Aorta (tissue), 5 donors: ENCODE measurements at regions not wholly inside any gene's neighbourhood (a gene's known extent, or its start where the extent isn't known, plus 50 kb on each side); places are given as distances from the start of the nearest gene placed in this dataset.

ENCODE experiments used
- ATAC-seq: fragments of 200-7000 bp; cut with Tn5 transposase; one replicate; pipeline ENCODE4 v1.9.1; 2022; ENCODE audit warnings: moderate library complexity; ENCODE audit not compliant: low FRiP score
- DNase-seq, 2 donors: peaks; one replicate each; pipeline ENCODE4 v3.0.0-alpha.2; 2020
- H3K27ac ChIP-seq, 2 donors: one replicate each; pipeline ENCODE4 v1.5.1; 2013; ENCODE audit warnings: low read length in 2 of 2, mild to moderate bottlenecking in 2 of 2, moderate library complexity in 2 of 2, control low read depth in 1 of 2, inconsistent platforms in 1 of 2, low read depth in 1 of 2
- H3K27me3 ChIP-seq, 2 donors: one replicate each; pipeline ENCODE4 v1.6.1; 2013; ENCODE audit warnings: control low read depth in 1 of 2, low read length in 1 of 2, mild to moderate bottlenecking in 1 of 2, moderate library complexity in 1 of 2; ENCODE audit not compliant: insufficient read depth in 2 of 2, control insufficient read depth in 1 of 2
- H3K36me3 ChIP-seq, 2 donors: one replicate each; pipeline ENCODE4 v1.6.1; 2013; ENCODE audit warnings: control low read depth in 1 of 2, low read length in 1 of 2, mild to moderate bottlenecking in 1 of 2; ENCODE audit not compliant: insufficient read depth in 2 of 2, control insufficient read depth in 1 of 2
- H3K4me1 ChIP-seq, 2 donors: one replicate each; pipeline ENCODE4 v1.6.1; 2013; ENCODE audit warnings: low read length in 2 of 2, control low read depth in 1 of 2, mild to moderate bottlenecking in 1 of 2, moderate library complexity in 1 of 2; ENCODE audit not compliant: insufficient read depth in 2 of 2, control insufficient read depth in 1 of 2
- H3K4me3 ChIP-seq, 2 donors: one replicate each; pipeline ENCODE4 v1.5.1; 2013; ENCODE audit warnings: low read length in 2 of 2, control low read depth in 1 of 2, mild to moderate bottlenecking in 1 of 2
- H3K9me3 ChIP-seq: one replicate; pipeline ENCODE4 v1.6.1; 2013; ENCODE audit warnings: mild to moderate bottlenecking, low read length; ENCODE audit not compliant: control insufficient read depth
- WGBS, 2 donors: extraction: QIAGEN DNeasy Blood & Tissue Kit; methylation state at CpG; one replicate each; pipeline ENCODE4 v1.1.7; 2013; 5-methylcytosine and 5-hydroxymethylcytosine counted together
- intact Hi-C, 2 donors: fragments of 100-400 bp; cut with DNase I; formaldehyde crosslinking; loops; one replicate each; pipeline versions ENCODE4 v1.14.2 to v1.15.0; 2022
- donor health status: healthy with polysubstance abuse.
- donor health status: Bipolar disorder and iron deficiency.
- donor health status: DM: no; HTN: no; CAD: no.
- donor health status: DM: no; HTN: no; CAD: no.
- donor health status: DM: yes; HTN: yes; CAD: no.

- ATAC-seq (no peak), DNase-seq (no peak)
- Histone ChIP-seq H3K27me3 (peaks cover 0 to 1% of the 10 kb centered on the region in 2 donors), H3K4me1 (no peaks in the 10 kb centered on the region), H3K36me3 (no peaks in the 10 kb centered on the region), H3K27ac (no peak overlapping the region), H3K4me3 (no peak overlapping the region), H3K9me3 (no peaks in the 10 kb centered on the region)
- WGBS, 2 donors: 94 to 98% methylated on average over 2 of the region's 2 CpGs
- intact Hi-C loops: no loop called here
These were observed 99.2 kb downstream of the BAMBI start for GRCh38 chr10:28776519-28776918.

DNA sequence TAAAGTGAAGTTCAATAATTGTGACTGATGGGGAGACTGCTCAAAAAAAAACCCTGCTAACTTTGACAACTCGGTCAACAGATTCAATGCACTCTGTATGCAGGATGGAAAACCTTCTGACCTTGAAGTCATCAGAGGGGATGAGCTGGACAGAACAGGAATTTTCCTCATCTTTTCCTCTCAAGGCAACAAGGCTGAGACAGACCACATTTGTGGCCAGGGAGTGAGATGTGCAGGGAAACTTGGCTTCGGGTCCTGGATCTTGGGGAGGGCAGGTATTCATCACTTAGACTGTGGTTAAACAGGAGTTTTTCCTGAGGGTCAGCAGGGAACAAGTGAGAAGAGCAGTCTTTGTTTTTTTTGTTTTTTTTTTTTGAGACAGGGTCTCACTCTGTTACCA is 100.6 kb downstream of the BAMBI start:
- WGBS, 2 donors: 88 to 90% methylated on average over 2 of the region's 2 CpGs
- DNase-seq: no peak
- intact Hi-C loops: no loop called here
- ATAC-seq: no peak
- Histone ChIP-seq H3K27ac (no peak overlapping the region), H3K27me3 (peaks cover 0 to 1% of the 10 kb centered on the region in 2 donors), H3K4me1 (no peaks in the 10 kb centered on the region), H3K36me3 (no peaks in the 10 kb centered on the region), H3K4me3 (no peak overlapping the region), H3K9me3 (no peaks in the 10 kb centered on the region)

DNA sequence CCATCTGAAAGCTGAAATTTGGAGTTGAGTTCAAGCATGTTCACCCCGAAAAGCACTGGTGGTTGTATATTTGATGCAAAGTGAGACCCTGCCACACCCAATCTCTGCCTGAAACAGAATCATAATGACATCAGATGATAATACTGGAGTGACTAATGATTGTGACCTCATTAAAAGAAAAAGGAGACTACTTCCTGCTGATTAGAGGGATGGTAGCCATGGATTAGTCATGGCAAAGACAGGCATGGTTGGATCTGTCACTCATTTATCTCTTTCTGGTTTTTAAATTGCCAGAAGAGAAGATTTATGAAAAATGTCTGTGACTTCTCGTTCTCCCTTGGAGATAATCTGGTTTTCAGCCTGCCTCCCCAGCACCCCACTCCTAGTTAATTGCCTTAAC is 101.2 kb downstream of the BAMBI start:
- 94 to 96% methylated on average over 2 of the region's 2 CpGs for WGBS, 2 donors
- no peak overlapping the region for H3K4me3 ChIP-seq
- intact Hi-C loops: no loop called here
- H3K27ac ChIP-seq: no peak overlapping the region
- H3K9me3 ChIP-seq: no peaks in the 10 kb centered on the region
- H3K27me3 ChIP-seq: no peaks in the 10 kb centered on the region
- no peak for DNase-seq
- H3K36me3 ChIP-seq: no peaks in the 10 kb centered on the region
- H3K4me1 ChIP-seq: no peaks in the 10 kb centered on the region
- no peak for ATAC-seq

GRCh38 chr10:28781296-28781695 is 104.0 kb downstream of the BAMBI start:
- 89 to 93% methylated on average over 5 of the region's 5 CpGs for WGBS, 2 donors
- no peaks in the 10 kb centered on the region for H3K4me1 ChIP-seq
- ATAC-seq (no peak), DNase-seq (no peak)
- no peak overlapping the region for H3K4me3 ChIP-seq
- intact Hi-C loops: no loop called here
- no peaks in the 10 kb centered on the region for H3K27me3 ChIP-seq
- no peaks in the 10 kb centered on the region for H3K36me3 ChIP-seq
- H3K9me3 ChIP-seq: no peaks in the 10 kb centered on the region
- no peak overlapping the region for H3K27ac ChIP-seq

GRCh38 chr10:28783087-28783486 is 105.8 kb downstream of the BAMBI start:
- H3K4me1 ChIP-seq: no peaks in the 10 kb centered on the region

DNA sequence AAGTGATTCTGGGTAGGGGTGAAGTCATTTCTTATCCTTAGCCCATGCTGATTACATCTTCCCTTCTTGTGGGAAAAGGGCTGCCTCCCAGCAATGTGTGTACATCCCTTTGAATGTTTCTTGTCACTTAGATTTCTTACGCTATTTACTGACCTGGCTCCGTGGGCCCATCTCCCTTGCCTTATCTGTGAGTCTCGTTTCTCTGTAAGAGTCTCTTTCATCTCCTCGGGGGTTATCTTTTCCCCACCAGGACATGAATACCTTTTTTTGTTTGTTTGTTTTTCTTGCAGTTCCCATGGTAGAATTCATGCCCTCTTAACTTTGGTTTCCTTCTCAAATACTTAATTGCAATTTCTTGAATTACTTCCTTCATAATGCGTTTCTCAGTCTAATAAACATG is 107.7 kb downstream of the BAMBI start:
- 86 to 92% methylated on average over 5 of the region's 5 CpGs for WGBS, 2 donors
- ATAC-seq: no peak
- intact Hi-C loops: no loop called here

More at GRCh38 chr10:28783087-28783486, 105.8 kb downstream of the BAMBI start:
- Histone ChIP-seq H3K36me3 (no peaks in the 10 kb centered on the region), H3K27me3 (no peaks in the 10 kb centered on the region), H3K9me3 (no peaks in the 10 kb centered on the region), H3K27ac (no peak overlapping the region), H3K4me3 (no peak overlapping the region)
- WGBS, 2 donors: 68 to 69% methylated on average over 5 of the region's 5 CpGs
- DNase-seq (no peak), ATAC-seq (no peak)
- intact Hi-C loops: no loop called here

GRCh38 chr10:28788252-28788651 is 110.9 kb downstream of the BAMBI start:
- no peaks in the 10 kb centered on the region for H3K27me3 ChIP-seq
- DNase-seq (no peak), ATAC-seq (no peak)
- H3K36me3 ChIP-seq: no peaks in the 10 kb centered on the region
- no peaks in the 10 kb centered on the region for H3K9me3 ChIP-seq
- H3K4me3 ChIP-seq: no peak overlapping the region
- H3K27ac ChIP-seq: no peak overlapping the region
- H3K4me1 ChIP-seq: no peaks in the 10 kb centered on the region
- 93 to 95% methylated on average over 2 of the region's 2 CpGs for WGBS, 2 donors
- intact Hi-C loops: no loop called here

More for the DNA sequence above, 107.7 kb downstream of the BAMBI start:
- no peaks in the 10 kb centered on the region for H3K9me3 ChIP-seq
- H3K4me1 ChIP-seq: no peaks in the 10 kb centered on the region
- H3K36me3 ChIP-seq: no peaks in the 10 kb centered on the region
- DNase-seq: no peak
- H3K27me3 ChIP-seq: no peaks in the 10 kb centered on the region
- no peak overlapping the region for H3K27ac ChIP-seq
- H3K4me3 ChIP-seq: no peak overlapping the region

GRCh38 chr10:28788762-28789161 is 111.4 kb downstream of the BAMBI start:
- no peaks in the 10 kb centered on the region for H3K4me1 ChIP-seq
- 80% methylated on average over 5 of the region's 5 CpGs for WGBS, 2 donors
- DNase-seq (no peak), ATAC-seq (no peak)
- no peak overlapping the region for H3K4me3 ChIP-seq
- no peak overlapping the region for H3K27ac ChIP-seq
- no peaks in the 10 kb centered on the region for H3K9me3 ChIP-seq
- H3K27me3 ChIP-seq: no peaks in the 10 kb centered on the region
- H3K36me3 ChIP-seq: no peaks in the 10 kb centered on the region
- intact Hi-C loops: no loop called here

DNA sequence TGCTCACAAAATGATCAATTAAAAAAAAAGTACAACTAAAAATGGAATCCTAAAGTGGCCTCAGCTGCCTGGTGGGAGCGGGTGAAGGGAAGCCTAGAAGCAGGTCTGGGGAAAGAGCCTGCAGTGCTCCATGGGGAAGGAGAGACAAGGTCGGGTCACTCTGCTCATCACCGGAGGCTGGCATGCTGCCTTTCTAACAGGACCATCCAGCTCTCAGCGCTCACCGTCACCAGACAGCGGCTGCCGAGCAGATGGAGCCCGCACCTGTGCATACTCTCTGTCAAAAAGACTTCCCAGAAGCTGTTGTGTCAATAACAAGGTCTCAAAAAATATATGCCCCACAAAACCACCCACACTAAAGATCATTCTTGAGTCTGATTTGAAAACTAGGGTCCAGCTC is 112.8 kb downstream of the BAMBI start:
- intact Hi-C loops: no loop called here
- 92 to 95% methylated on average over 8 of the region's 8 CpGs for WGBS, 2 donors

More for the DNA sequence above, 112.8 kb downstream of the BAMBI start:
- Histone ChIP-seq H3K4me3 (no peak overlapping the region), H3K4me1 (no peaks in the 10 kb centered on the region), H3K27me3 (no peaks in the 10 kb centered on the region), H3K36me3 (no peaks in the 10 kb centered on the region), H3K27ac (no peak overlapping the region), H3K9me3 (no peaks in the 10 kb centered on the region)
- DNase-seq (no peak), ATAC-seq (no peak)
